ENCODE measurements at regions not wholly inside any gene's neighbourhood (a gene's known extent, or its start where the extent isn't known, plus 50 kb on each side); places are given as distances from the start of the nearest gene placed in this dataset.

DNA sequence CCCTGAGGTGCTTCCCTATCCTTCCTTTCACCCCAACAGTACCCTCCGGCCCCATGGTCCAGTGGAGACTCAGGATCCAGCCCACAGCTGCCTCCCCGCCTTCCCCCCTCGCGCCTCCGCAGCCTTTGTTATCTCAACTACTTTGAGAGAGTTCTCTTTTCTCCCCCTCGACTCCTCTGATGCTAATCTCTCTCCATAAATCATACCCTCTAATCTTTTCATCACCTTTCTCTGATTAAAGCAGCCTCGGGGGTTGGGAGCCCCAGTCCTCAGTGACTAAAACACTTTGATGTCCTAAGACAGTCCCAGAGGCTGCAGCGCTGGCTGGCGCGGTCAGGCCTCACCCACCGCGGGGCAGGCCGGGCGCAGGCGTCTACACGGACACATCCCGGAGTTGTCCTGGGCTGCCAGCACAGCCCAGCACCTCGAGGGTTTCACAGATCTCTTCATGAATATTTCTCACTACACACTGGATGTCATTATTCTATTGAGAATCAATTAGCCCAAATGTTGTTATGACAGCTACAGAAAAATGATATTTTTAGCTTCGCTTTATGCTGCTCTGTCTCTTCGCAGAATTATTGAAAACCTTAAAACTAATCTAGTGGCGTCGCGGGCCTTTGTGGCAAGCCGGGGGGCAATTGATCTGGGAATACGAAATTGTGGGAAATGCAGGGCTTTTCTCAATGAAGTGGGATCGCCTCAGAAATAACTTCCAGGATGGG lies 289.5 kb downstream of the RRAGC start:
- no peak for DNase-seq

DNA sequence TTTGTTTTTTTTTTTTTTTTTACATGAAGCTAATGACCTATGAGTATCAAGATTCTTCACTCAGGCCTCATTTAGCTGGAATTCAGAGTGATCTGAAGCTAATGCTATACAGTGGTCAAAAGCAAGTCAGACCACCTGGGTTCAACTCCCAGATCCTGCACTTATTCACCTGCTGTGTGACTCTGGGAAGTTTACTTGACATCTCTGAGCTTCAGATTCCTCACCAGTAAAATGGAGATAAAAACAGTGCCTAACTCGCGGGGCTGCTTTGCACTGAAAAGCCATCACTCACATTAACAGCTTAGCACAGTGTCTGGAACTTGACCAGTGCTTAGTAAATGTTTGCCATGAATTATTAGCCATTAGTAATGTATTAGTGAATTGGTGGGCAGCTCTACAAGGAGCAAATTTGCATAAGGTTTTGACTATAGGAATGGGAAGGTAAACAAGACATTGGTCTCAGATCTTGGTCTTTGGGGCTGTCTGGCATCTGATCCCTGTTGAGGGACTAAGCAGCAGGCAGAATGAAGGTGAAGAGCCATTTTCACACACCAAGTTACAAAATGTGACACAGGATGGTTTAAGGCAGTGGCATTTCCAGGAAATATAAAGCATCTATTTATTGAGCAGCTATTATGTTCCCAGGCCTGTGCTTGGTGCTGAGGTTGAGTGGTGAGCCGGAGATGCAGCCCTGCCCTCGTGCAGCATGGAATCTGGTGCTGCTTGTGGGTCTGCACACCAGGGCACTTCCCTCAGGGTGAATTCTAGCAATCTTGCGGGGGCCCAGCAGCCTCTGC lies 291.3 kb downstream of the RRAGC start:
- no peak for DNase-seq

GRCh38 chr1:38567401-38567800 lies 292.2 kb downstream of the RRAGC start:
- no peak for DNase-seq

- DNase-seq: no peak
Measured at GRCh38 chr1:38565020-38565491, 294.5 kb downstream of the RRAGC start.

GRCh38 chr1:38563942-38564735 lies 295.4 kb downstream of the RRAGC start:
- no peak for DNase-seq

DNA sequence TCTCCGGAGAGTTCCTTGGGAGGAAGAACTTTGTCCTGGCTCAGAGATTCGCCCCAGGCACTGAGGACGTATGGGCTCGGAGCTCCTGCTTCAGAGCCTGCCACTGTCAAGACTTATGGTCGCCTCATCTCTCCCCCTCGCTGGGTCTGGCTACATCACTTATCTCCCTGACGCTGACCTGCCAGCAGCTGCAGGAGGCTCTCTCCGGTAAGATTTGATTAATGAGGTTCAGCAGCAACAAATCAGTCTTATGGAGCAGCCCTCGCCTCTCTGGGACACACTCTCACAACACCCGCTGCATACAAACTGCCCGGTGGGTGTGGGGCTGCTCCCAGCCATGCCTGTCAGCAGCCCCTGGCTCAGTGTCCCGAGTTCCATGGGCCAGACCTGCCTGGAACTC lies 297.8 kb downstream of the RRAGC start:
- DNase-seq: no peak

- DNase-seq: no peak
Measured at GRCh38 chr1:38561110-38561509, 298.5 kb downstream of the RRAGC start.

- no peak for DNase-seq
Measured at GRCh38 chr1:38560457-38560856, 299.1 kb downstream of the RRAGC start.

GRCh38 chr1:38559446-38560165 lies 300.0 kb downstream of the RRAGC start:
- no peak for DNase-seq

- no peak for DNase-seq
Measured at GRCh38 chr1:38558500-38559445, 300.8 kb downstream of the RRAGC start.

GRCh38 chr1:38558055-38558454 lies 301.5 kb downstream of the RRAGC start:
- DNase-seq: no peak

- no peak for DNase-seq
Measured at GRCh38 chr1:38555594-38555993, 304.0 kb downstream of the RRAGC start.

DNA sequence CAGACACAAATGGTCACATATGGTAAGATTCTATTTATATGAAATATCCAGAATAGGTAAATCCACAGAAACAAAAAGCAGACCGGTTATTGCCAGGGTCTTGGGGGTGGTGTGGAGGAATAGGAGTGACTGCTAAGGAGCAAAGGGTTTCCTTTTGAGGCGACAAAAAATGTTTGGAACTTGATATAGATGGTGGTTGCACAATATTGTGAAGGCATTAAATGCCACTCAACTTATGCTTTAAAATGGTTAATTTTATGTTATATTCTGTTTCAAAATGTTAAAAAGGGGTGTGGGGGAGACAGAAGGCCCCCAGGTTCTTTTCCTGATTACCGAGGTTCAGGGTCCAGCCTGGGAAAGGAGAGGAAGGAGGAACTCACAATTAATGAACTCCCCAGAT lies 304.4 kb downstream of the RRAGC start:
- no peak for DNase-seq

GRCh38 chr1:38551318-38552307 lies 308.0 kb downstream of the RRAGC start:
- no peak for DNase-seq

GRCh38 chr1:38549191-38549590 lies 310.4 kb downstream of the RRAGC start:
- no peak for DNase-seq

- DNase-seq: no peak
Measured at GRCh38 chr1:38547321-38547720, 312.3 kb downstream of the RRAGC start.

DNA sequence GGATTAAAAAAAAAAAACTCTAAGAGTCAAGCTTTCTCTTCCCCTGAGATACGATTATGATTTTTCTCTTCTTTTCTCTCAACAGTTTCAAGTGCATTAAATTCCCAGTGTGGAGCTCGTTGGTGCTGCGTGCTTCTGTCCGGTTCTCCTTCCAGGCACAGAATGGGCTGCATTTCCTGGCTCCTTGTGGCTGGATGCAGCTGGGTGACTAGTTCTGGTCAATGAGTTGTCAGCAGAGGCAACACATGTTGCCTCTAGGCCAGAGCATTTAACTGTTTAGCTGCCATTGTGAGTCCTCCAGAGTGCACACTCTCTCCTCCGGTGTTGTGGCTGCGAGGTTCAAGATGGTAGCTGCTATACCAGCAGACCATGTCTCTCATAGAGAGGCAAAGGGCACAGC lies 312.9 kb downstream of the RRAGC start:
- DNase-seq: no peak

DNA sequence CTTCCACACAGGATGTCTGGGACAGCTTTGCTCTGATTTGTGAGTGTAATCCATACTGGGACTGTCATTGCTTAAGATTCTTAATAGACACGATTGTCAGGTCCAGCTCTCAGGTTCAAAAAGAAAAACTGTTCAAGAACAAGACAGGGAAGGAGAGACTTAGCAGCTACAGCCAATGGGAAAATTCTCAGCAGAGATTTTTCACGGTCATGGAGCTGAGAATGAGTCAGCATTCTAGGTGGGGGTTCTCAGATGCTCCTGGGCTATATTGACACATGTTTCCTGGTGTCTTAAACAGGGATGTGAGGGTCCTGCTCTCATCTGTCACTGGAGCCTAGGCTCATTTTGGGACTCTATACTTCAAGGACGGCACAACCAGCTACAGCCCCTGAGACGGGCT lies 318.3 kb downstream of the RRAGC start:
- no peak for DNase-seq

DNA sequence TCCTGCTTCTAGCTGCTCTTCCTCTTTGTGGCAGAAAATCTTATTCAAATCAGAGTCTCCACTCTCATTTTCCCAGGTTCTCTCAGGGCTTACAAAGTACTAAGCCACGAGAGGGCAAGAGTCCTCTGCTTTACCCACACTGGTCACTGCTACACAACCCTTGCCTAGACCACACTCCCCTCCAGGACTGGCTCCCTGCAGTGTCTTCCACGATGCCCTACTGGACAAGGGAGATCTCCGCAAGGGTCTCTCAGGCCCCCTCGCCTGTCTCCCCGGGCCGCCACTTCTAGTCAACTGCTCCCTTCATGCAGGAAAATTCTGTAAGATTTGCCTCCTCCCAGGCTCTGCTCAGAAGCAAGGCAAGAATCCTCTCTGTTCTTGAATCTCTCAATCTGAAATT lies 319.6 kb downstream of the RRAGC start:
- DNase-seq: no peak

DNA sequence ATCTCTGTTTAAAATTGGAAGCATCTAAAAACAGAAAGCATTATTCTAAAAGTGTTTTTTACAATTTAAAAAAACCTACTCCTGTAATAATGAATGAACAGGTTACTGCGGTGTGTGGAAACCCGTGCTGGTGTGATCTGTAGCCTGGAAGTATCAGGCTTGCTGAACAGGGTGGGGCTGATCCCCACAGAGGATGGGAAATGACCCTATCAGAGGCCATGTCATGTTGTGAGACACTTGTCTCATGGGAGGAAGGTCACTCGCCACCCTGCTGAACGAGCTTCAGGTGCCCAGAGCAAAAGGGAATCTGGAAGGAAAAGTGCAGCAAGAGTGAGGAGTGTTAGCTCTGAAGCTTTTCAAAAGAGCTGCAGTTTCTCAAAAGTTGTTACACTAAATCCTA lies 320.7 kb downstream of the RRAGC start:
- no peak for DNase-seq

All from NK-92 treated with Interleukin-12 subunit alpha and Interleukin-12 subunit beta, amount 100 ng/mL, for 24 hours (cell line).